Retinal pigment epithelial cell (primary cell): ENCODE measurements at regions not wholly inside any gene's neighbourhood (a gene's known extent, or its start where the extent isn't known, plus 50 kb on each side); places are given as distances from the start of the nearest gene placed in this dataset.

Source experiments
- DNase-seq: peaks from one replicate; pipeline ENCODE4 v3.0.0-alpha.2; 2010; ENCODE audit warnings: low read depth
- H3K4me3 ChIP-seq: 2 replicates; pipeline ENCODE4 v1.5.1; 2011; ENCODE audit warnings: mild to moderate bottlenecking, low read length, control low read depth, moderate library complexity
- TF ChIP-seq, protein P1 (sequence below): conservative IDR thresholded peaks from 2 replicates; pipeline ENCODE4 v1.5.1; 2011; ENCODE audit warnings: low read depth, low read length, control low read depth, inconsistent platforms

DNA sequence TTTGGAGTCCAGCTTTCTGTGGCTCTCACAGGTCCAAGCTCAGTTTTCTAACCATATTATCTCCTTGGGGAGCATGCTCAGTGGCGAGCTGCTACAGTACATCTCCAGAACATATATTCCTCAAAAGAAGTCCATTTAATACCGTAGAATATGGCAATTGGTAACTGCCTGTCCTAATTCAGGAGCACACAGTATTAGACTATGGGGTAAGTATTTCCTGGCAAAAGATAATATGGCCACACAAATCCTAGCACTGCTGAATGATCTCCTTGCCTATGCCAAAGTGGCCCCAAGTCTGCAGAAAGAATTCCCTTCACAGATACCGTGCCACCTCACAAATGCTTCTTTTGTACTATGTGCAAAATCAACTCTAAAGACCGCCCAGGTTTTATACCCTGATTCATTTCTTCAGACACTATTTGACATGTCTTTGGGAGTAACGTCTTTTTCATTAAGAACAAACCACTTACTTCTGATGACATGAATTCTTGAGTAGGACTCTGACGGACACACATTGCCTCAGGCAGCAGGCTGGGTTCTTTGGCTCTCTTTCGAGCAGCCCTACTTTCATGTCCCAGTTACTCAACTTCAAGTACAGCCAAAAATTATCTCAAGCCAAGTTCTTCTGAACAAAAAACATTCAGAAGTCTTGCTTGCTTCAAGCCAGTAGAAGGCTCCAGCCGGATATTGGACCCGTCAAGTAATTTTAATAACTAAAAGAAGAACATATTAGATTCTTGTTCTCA, 368.3 kb upstream of the DCBLD2 start:
- no peak for DNase-seq
- H3K4me3 ChIP-seq, result no peak overlapping the region
- TF ChIP-seq, protein P1, sequence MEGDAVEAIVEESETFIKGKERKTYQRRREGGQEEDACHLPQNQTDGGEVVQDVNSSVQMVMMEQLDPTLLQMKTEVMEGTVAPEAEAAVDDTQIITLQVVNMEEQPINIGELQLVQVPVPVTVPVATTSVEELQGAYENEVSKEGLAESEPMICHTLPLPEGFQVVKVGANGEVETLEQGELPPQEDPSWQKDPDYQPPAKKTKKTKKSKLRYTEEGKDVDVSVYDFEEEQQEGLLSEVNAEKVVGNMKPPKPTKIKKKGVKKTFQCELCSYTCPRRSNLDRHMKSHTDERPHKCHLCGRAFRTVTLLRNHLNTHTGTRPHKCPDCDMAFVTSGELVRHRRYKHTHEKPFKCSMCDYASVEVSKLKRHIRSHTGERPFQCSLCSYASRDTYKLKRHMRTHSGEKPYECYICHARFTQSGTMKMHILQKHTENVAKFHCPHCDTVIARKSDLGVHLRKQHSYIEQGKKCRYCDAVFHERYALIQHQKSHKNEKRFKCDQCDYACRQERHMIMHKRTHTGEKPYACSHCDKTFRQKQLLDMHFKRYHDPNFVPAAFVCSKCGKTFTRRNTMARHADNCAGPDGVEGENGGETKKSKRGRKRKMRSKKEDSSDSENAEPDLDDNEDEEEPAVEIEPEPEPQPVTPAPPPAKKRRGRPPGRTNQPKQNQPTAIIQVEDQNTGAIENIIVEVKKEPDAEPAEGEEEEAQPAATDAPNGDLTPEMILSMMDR, result no peak

DNA sequence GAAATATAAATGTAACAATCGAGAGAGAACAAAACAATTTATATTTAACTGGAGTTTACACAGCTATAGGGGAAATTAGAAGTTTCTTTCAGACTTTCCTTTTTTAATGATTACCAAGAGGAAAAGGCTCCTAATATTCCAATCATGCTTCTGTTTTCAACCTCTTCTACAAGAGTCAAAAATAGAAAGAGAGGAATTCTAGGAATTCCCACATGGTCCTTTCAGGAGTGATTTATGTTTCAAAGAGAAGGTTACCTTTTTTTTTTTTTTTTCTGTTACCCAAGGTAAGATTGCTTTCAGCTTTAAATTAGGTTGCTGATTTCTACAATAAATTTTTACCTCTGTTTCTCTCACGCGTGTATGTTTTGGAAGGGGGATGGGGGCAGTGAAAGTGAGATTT, 355.3 kb upstream of the DCBLD2 start:
- DNase-seq, result no peak
- TF ChIP-seq, protein P1, result no peak

DNA sequence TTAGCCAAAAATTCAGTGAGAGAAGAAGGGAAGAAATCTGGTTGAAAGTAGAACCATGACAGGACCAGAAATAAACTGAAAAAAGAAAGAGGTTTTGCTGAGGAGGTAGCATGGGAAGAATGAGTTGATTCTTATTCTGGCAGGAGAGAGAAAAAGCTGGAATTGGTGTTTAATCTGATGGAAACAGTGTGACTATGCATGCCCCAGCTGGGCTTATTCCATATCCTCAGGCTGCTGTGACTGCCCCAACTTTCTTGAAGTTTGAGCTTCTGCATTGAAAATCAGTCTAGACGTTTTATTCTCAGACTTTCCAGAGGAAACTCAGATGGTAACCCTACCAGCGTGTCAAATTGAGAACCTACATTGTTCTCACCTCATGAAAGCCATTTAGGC, 352.5 kb upstream of the DCBLD2 start:
- TF ChIP-seq, protein P1, result no peak

More for the DNA sequence above, 355.3 kb upstream of the DCBLD2 start:
- H3K4me3 ChIP-seq, result no peak overlapping the region

DNA sequence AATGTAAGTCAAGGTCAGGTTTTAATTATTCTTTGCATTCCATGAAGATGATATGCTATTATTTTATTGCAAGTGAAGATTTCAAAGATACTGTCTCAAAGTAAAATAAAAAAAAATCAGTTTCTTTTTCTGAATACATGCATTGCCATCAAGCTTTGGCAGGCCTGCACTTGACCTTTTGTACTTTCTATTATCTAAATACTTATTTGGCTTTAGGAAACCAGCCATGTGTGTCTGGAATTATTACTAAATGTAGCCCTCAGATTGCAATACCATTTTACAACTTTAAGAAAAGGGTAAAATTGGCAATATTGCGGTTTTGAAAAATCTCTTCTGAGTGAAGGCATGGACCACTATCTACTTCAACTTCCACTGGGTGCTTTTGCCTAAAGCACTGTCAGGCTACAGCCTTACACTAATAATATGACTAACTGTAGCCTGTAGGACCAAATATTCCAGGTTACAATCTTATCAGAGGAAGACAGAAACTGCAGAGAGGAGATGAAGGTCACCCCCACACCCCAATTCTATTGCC, 349.4 kb upstream of the DCBLD2 start:
- H3K4me3 ChIP-seq, result no peak overlapping the region
- no peak for DNase-seq
- TF ChIP-seq, protein P1, result no peak

More for the DNA sequence above, 352.5 kb upstream of the DCBLD2 start:
- no peak overlapping the region for H3K4me3 ChIP-seq
- DNase-seq, result no peak

DNA sequence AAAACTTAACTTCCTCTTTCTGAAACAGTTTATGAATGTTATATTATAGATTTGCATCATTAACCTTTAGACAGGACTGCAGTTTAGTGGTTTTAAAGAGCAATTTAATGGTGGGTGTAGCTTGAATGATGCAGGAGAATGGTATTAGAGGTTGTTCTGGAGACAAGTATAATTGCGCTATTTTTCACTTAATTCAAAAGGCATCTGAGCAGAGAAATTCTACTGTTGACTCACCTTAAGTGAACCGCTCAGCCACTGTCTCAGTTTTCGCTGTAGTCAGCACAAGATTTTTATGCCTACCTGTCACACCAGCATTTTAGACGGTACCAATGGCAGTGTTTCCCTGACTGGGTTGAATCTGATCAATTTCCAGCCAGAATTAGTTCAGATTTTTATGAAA, 348.8 kb upstream of the DCBLD2 start:
- TF ChIP-seq, protein P1, result no peak
- peak; percentile 35 for DNase-seq
- no peak overlapping the region for H3K4me3 ChIP-seq

DNA sequence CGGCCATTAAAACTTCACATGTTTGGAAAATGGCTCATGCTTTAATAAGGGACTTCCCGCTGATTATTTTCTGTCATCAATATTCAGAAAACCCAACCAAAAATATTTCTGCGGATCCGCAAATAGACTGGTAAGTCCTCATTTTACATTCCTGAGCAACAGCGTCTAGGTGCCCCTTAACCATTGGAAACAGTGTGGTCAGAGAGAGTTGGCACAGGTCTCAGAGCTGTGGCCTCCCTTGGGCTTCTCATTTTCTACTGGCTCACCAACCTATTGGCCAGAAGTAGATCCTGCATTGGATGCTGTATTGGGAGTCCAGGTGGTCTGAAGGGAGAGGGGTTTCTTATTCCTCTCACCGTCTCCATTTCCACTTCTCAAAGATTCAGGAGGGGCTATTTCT, 348.1 kb upstream of the DCBLD2 start:
- TF ChIP-seq, protein P1, result no peak

DNA sequence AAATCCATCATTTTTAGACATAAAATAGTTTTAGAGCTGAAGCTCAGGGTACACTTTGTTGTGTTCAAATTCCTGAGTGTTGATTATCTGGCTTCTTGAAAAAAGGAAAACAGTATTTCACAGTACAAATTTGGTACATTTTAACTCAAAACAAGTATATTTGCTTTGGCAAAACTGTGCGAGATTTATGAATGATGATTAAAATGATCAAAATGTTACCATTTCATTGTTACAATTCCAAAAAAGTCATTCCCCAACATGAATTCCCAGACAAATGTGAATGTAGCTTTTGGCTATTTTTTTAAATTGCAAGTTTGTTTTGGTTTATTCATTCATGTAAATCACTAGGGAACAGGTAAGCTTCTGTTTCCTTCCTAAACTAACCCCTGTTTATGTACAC, 347.4 kb upstream of the DCBLD2 start:
- DNase-seq, result no peak
- H3K4me3 ChIP-seq, result no peak overlapping the region
- TF ChIP-seq, protein P1, result no peak

More for the DNA sequence above, 348.1 kb upstream of the DCBLD2 start:
- no peak for DNase-seq
- no peak overlapping the region for H3K4me3 ChIP-seq
